ENCODE measurements at regions not wholly inside any gene's neighbourhood (a gene's known extent, or its start where the extent isn't known, plus 50 kb on each side); places are given as distances from the start of the nearest gene placed in this dataset.
"Not testable (repeated sequence)": the region's sequence is repeated elsewhere in the genome, so short reads cannot be mapped to it uniquely, and the experiment has no call there.

DNA sequence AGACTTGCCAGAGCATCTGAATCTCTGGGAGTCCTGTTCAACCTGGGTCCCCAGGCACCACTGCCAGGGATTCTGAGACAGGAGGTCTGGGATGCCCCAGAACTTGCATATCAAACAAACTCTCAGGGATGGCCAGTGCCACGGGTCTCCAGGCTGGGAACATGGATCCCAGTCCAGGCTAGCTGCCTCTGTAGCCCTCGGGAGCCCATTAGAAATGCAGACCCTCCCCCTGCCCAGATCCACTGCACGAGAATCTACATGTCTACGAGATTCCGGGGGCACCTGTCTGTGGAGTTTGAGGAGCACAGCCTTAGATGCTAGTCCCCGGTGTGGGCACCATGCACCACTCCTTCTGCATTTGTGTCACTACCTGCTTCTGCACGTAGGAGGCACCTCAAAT is 183.9 kb downstream of the NPIPB11 start:
- H3K27me3 Mint-ChIP-seq, H3K27ac Mint-ChIP-seq, H3K4me1 Mint-ChIP-seq, H3K4me3 Mint-ChIP-seq, H3K36me3 Mint-ChIP-seq, H3K9me3 Mint-ChIP-seq: not testable (repeated sequence)

DNA sequence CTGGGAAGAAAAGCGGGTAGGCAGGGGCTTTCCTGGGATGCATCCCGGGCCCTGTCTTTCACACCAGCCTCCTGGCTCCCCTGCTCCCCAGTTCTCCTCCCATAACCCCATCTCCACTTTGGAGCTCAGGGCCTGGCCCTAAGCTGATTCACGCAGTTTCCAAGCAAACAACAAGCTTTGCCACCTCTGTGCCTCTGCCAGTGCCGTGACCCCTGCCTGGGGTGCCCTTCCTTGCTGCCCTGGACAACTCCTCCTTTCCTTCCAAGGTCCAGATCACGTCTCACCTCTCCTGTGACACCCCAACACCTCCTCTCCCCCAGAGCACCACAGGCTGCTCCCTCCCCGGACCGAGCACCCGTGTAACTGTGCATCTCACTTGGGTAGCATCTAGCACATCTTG is 184.5 kb downstream of the NPIPB11 start:
- H3K36me3 Mint-ChIP-seq, H3K4me3 Mint-ChIP-seq, H3K9me3 Mint-ChIP-seq, H3K27me3 Mint-ChIP-seq, H3K4me1 Mint-ChIP-seq: not testable (repeated sequence)
- H3K27ac Mint-ChIP-seq: peak overlapping the region in 1 of 3 donors; percentile 80

DNA sequence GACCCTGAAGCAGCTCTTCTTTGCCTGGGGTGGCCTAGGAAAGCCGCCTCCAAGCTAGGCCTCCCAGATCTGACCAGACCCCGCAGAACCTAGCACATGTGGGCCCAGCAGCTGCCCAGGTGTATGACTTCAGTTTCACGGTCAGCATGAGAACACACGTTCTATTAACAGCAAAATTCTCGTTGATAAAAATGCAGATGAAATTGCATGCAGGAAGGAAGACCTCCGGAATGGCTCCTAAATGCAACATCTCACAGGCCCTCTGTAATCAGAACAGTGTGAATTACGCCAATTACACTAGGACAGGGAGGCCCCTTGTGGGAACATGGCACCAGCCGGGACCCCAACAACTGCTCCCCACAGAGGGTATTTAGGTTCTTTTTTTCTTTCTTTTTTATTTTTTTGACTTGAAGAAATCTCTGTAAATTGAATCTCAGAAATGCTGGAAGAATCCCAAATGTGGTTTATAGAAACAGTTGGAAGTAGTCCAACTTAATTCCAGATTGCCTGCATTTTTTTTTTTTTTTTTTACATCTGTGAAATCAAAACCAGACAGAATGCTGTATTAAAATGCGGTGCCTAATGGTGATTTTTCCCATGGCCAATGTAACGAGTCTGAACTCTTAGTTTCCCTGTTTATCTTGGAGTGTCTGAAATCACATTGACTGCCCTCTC is 185.1 kb downstream of the NPIPB11 start:
- not testable (repeated sequence) for H3K4me3 Mint-ChIP-seq, H3K9me3 Mint-ChIP-seq, H3K27me3 Mint-ChIP-seq, H3K4me1 Mint-ChIP-seq, H3K36me3 Mint-ChIP-seq
- H3K27ac Mint-ChIP-seq: peak overlapping the region in 1 of 3 donors; percentile 80

DNA sequence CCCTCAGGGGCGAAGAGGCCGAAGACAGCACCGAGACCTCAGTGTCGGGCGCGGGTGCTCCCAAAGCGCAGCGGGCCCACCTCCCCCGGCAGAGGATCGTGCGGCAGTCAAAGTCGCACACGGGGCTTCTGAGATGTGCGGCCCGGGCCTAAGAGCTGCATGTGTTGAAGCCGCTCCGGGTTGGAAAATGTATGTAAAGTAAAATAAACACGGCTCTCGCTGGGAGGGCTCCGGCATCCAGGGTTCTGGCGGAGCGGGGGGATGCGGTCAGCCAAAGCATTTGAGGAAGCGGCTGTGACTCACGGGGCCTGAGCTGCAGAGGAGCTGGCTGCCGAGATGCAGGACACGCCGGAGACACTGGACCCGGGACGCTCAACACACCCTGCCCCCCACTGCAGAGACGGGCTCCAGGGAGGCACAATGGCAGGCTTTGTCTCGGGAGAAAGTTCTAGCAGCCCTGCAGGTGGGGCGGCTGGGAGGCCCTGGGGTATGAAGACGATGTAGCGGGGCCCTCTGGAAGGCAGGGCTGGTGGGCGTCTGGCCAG is 185.8 kb downstream of the NPIPB11 start:
- not testable (repeated sequence) for H3K36me3 Mint-ChIP-seq, H3K4me1 Mint-ChIP-seq, H3K27me3 Mint-ChIP-seq, H3K9me3 Mint-ChIP-seq, H3K27ac Mint-ChIP-seq, H3K4me3 Mint-ChIP-seq

DNA sequence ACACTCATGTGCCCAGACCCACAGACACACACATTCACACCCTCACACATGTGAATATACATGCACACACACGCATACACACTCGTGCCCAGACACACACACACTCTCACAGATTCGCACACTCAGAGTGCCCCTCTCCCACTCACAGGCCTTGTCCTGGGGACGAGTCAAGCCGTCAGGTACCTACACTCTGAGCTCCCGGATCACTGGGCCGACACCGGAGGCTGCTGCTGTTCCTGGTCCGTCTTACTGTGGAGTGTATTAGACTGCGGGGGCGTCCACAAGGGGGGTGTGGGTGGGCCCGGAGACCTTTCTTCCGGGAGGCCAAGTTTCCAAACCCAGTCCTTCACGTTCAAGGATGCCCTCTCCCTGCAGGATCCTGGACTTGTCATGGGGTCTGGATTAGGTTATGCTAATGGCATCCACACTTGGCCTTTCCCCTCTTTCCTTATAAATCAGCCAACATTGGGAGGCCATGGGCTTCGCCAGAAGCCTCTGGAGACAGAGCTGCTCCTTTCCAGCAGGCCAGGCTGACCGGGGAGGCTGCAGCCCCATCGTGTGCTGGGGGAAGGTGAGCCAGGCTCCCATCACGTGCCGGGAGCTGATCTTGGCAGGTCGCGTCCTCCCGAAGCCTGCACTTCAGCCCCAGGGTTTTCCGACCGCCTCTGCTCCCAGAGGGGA is 186.4 kb downstream of the NPIPB11 start:
- H3K4me3 Mint-ChIP-seq, H3K9me3 Mint-ChIP-seq, H3K36me3 Mint-ChIP-seq, H3K27ac Mint-ChIP-seq, H3K27me3 Mint-ChIP-seq, H3K4me1 Mint-ChIP-seq: not testable (repeated sequence)

DNA sequence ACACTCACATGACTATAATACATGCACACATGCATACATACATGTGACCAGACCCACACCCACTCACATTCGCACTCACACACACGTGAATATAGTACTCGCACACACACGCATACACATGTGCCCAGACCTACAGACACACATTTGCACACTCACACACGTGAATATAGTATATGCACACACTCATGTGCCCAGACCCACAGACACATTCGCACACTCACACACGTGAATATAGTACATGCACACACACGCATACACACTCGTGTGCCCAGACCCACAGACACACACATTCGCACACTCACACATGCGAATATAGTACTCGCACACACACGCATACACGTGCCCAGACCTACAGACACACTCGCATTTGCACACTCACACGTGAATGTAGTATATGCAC is 186.9 kb downstream of the NPIPB11 start:
- not testable (repeated sequence) for H3K27me3 Mint-ChIP-seq, H3K36me3 Mint-ChIP-seq, H3K4me3 Mint-ChIP-seq, H3K4me1 Mint-ChIP-seq, H3K27ac Mint-ChIP-seq, H3K9me3 Mint-ChIP-seq

DNA sequence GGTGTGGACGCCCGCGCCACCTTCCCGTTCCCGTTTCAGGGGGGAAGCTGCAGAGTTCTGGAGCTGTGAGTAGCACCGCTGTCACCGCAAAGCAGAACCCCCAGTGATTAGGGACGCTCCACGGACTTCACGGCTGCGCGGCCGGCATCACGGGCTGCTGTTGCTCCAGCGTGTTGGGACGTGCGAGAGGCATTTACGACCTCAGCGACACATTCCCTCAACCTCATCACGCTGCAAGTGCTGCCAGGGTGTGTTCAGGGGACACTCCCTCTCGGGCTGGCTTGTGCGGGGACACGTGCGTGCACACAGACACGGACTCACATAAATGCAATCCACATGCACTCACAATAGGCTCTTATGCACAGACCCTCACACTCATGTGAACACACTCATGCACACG is 187.9 kb downstream of the NPIPB11 start:
- not testable (repeated sequence) for H3K9me3 Mint-ChIP-seq, H3K36me3 Mint-ChIP-seq, H3K4me1 Mint-ChIP-seq, H3K4me3 Mint-ChIP-seq, H3K27me3 Mint-ChIP-seq
- peak overlapping the region in 1 of 3 donors; percentile 10 for H3K27ac Mint-ChIP-seq

DNA sequence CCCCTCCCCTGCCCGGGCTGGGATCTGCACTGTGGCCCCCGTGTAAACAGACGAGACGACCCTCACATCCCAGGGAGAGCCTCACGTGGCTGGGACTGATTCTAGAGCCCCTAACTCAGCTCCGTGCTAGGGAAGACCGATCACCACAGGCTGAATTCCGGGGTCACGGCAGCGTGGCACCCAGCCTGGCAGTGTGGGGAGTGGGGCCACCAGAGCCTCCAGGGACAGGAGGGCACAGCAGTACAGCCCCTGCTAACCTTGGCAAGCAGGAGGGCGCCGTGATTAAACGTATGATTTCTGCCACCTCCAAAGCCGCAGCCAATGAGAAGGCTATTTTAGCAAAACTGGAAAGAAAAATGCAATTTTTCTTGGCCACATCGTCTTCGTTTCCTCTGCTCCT is 188.3 kb downstream of the NPIPB11 start:
- H3K36me3 Mint-ChIP-seq, H3K27me3 Mint-ChIP-seq: not testable (repeated sequence)

DNA sequence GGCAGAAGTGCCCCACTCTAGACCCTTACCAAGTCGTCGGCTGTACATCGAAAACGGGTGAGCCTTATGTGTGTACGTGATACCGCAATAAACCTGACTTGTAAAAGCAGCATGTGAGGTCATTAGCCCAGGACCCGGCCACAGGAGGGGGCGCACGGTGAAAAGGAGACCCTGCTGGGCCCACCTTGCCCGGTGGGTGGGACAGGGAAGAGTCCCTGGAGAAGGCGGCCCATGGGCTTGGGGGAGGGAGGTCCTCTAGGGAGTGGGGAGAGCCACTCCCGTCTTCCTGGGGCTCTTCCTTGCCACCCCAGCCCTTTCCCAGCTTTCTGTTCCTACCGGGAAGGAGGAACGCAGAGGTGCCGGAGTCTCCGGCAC is 188.8 kb downstream of the NPIPB11 start:
- H3K4me3 Mint-ChIP-seq, H3K4me1 Mint-ChIP-seq, H3K9me3 Mint-ChIP-seq, H3K27me3 Mint-ChIP-seq, H3K36me3 Mint-ChIP-seq, H3K27ac Mint-ChIP-seq: not testable (repeated sequence)

More for the DNA sequence above, 188.3 kb downstream of the NPIPB11 start:
- peak overlapping the region in 1 of 3 donors; percentile 10 for H3K27ac Mint-ChIP-seq
- not testable (repeated sequence) for H3K4me1 Mint-ChIP-seq, H3K9me3 Mint-ChIP-seq, H3K4me3 Mint-ChIP-seq

DNA sequence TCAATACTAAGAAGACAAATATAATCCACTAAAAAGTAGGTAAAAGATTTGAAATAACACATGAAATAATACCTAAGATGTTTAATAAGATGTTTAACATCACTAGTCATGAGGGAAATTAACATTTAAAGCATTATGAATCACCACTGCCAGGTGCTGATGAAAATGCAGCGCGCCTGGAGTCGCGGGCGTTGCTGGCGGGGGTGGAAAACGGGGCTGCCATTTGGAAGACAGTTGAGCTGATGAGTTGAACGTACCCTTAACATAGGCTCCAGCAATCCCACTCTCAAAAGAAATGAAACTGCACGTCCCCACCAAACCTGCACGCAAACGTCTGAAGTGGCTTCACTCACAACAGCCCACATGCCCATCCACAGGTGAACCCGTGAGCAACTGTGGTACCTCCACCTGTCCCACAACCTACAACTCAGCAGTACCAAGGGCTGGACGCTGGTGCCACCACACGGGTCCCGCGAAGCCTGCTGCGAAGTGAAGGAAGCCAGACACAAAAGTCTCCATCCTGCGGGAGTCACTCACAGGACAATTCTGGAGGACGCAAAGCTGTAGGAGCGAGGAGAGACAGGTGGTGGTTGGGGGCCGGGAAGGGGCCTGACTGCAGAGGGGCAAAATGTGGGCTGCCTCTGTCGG is 189.3 kb downstream of the NPIPB11 start:
- not testable (repeated sequence) for H3K4me3 Mint-ChIP-seq

DNA sequence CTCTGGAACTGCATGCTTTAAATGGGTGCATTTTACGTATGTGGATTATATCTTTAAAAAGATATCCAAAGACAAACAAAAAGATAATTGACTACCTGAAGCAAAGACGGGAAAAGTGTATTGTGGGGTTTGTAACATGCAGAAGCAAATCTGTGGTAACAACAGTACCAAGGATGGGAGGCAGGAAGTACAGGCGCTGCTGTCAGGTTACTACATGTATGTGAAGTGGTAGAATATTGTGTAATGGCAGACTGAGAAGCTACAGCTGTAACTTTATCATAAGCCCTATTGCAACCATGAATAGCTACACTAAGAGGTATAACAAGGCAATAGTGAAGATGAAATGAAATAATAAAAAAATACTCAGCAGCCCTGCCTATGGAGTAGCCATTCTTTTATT is 192.7 kb downstream of the NPIPB11 start:
- H3K4me3 Mint-ChIP-seq, H3K36me3 Mint-ChIP-seq, H3K9me3 Mint-ChIP-seq, H3K4me1 Mint-ChIP-seq, H3K27me3 Mint-ChIP-seq, H3K27ac Mint-ChIP-seq: not testable (repeated sequence)

More for the DNA sequence above, 189.3 kb downstream of the NPIPB11 start:
- peak overlapping the region in 1 of 3 donors; percentile 7 for H3K27ac Mint-ChIP-seq
- H3K9me3 Mint-ChIP-seq, H3K27me3 Mint-ChIP-seq, H3K36me3 Mint-ChIP-seq, H3K4me1 Mint-ChIP-seq: not testable (repeated sequence)

DNA sequence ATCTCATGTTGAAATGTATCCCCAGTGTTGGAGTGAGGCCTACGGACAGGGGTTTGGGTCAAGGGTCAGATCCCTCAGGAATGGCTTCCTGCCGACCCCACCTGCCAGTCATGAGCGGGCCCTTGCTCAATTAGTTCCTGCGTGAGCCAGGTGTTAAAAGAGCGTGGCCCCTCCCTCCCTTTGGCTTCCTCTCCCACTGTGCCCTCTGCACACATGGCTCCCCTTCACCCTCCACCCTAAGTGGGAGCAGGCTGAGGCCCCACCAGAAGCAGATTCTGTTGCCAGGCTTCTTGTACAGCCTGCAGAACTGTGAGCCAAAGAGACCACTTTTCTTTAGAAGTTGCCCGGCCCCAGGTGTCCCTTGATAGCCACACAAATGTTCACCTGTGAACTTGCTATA is 193.3 kb downstream of the NPIPB11 start:
- not testable (repeated sequence) for H3K9me3 Mint-ChIP-seq, H3K4me1 Mint-ChIP-seq, H3K27ac Mint-ChIP-seq, H3K36me3 Mint-ChIP-seq, H3K4me3 Mint-ChIP-seq, H3K27me3 Mint-ChIP-seq

DNA sequence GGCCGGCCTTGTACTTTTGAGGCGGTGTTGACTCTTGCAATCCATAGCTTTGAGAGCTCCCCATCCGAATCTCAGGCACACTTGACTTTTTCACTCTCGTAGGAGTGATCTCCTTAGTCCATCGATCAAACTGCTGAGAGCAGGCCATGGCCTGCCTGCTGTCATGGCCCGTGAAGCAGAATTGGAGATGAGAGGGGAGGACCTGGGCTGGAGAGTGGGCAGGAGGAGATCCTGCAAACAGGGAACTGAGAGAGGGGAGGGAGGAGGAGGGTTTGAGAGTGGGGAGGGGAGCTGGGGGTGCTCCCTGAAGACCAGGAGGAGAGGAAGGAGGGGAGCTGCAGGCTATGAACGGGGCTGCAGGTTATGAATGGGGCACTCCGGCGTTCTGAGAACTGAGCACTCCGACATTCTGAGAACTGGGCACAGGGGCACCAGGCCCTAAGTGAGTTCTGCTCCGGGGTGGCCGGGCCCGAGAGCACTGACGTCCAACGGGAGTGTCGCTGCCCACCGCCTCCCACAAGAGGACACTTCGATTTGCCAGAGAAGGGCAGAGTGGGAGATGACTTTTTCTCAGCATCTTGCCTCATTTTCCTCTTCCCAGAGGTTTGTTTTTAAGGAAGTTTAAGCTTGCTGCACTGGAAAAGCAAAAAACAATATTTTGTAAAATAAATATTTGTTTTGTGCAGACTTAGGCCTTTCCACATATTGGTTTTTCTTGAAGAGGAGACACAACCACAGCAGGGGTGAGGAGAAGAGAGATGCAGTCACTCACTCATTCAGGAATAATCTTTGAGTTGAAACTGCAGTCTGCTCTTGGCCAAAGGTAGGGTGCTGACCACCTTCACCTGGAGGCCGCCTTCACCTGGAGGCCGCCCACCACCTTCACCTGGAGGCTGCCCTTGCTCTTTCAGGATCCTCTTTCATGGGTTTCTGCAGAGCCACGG is 194.2 kb downstream of the NPIPB11 start:
- H3K9me3 Mint-ChIP-seq, H3K27ac Mint-ChIP-seq, H3K27me3 Mint-ChIP-seq, H3K4me1 Mint-ChIP-seq, H3K4me3 Mint-ChIP-seq, H3K36me3 Mint-ChIP-seq: not testable (repeated sequence)

DNA sequence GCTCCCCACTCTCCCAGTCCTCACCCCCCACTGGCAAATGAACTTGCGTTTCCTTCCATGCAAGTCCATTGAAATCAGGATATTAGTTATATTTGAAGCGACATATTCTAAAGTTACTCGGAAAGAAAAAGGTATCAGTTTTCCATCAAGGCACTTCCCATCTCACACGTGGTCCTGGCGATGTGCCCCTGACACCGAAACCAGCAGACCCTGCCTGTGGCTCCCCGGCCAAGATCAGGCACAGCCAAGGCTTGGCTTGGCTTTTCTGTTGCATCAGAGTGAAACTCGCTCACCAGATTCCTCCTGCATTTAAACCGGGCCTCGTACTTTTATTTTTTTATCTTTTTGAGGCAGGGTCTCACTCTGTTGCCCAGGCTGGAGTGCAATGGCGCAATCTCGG is 195.1 kb downstream of the NPIPB11 start:
- H3K4me3 Mint-ChIP-seq, H3K9me3 Mint-ChIP-seq, H3K27me3 Mint-ChIP-seq, H3K36me3 Mint-ChIP-seq, H3K27ac Mint-ChIP-seq, H3K4me1 Mint-ChIP-seq: not testable (repeated sequence)
